ENCODE measurements at regions not wholly inside any gene's neighbourhood (a gene's known extent, or its start where the extent isn't known, plus 50 kb on each side); places are given as distances from the start of the nearest gene placed in this dataset.

- H3K4ac ChIP-seq (replicated peaks; ENCODE audit: insufficient read length, low read depth, low read length): no peak overlapping the region
- TF ChIP-seq BACH1 (IDR thresholded peaks at IDR 0.05; ENCODE audit: low read length): no peak
- POLR2A ChIA-PET (ENCODE audit: partially characterized antibody): no interaction called here
- DNase-seq (ENCODE audit: low read depth in 1 of 2, low spot score in 2 of 2) (no peak), FAIRE-seq (no peak)
- H3K27me3 ChIP-seq (replicated peaks in 1 of 4; ENCODE audit: control insufficient read depth in 3 of 4, extremely low read depth in 1 of 4, insufficient read depth in 3 of 4, low read length in 3 of 4): no peaks in the 10 kb centered on the region
- no peaks in the 10 kb centered on the region for H3K79me2 ChIP-seq (ENCODE audit: control insufficient read depth in 1 of 2, insufficient read depth in 2 of 2, low read length in 2 of 2)
- no peaks in the 10 kb centered on the region for H3K36me3 ChIP-seq (ENCODE audit: control insufficient read depth in 2 of 4, insufficient read depth in 4 of 4, low read length in 3 of 4)
- H3K79me1 ChIP-seq (ENCODE audit: low read depth, low read length): no peaks in the 10 kb centered on the region
- no peak overlapping the region for H3K18ac ChIP-seq (ENCODE audit: extremely low read depth, low read length)
- H2BK20ac ChIP-seq (ENCODE audit: low read length): no peak overlapping the region
- no peak overlapping the region for H2AFZ ChIP-seq (ENCODE audit: low read length)
- no peak overlapping the region for H4K8ac ChIP-seq (ENCODE audit: extremely low read depth, insufficient read depth, low read length)
- H2BK5ac ChIP-seq (ENCODE audit: low read depth, low read length): no peak overlapping the region
- H3K4me2 ChIP-seq (ENCODE audit: insufficient read depth in 1 of 2, low read depth in 2 of 2, low read length in 2 of 2): no peak overlapping the region
- no peak overlapping the region for H2AK5ac ChIP-seq (ENCODE audit: low read depth, low read length)
- no peaks in the 10 kb centered on the region for H4K20me1 ChIP-seq (replicated peaks in 1 of 2; ENCODE audit: control insufficient read depth in 1 of 2, insufficient read depth in 2 of 2, low read length in 2 of 2)
- no peak overlapping the region for H2BK12ac ChIP-seq (ENCODE audit: low read depth, low read length)
- H3K27ac ChIP-seq (ENCODE audit: low read depth, low read length): no peak overlapping the region
- H2BK15ac ChIP-seq (ENCODE audit: low read length): no peak overlapping the region
- no peak overlapping the region for H2BK120ac ChIP-seq (replicated peaks; ENCODE audit: low read depth, low read length)
- no peak overlapping the region for H4K91ac ChIP-seq (replicated peaks; ENCODE audit: insufficient read length, low read length)
- no peaks in the 10 kb centered on the region for H3K4me1 ChIP-seq (replicated peaks in 1 of 4; ENCODE audit: control insufficient read depth in 3 of 4, insufficient read depth in 4 of 4, low read length in 3 of 4)
- H4K5ac ChIP-seq (ENCODE audit: insufficient read length, low read depth, low read length): no peak overlapping the region
- no peaks in the 10 kb centered on the region for H3K23me2 ChIP-seq (ENCODE audit: low read depth, low read length)
- no peak overlapping the region for H3K56ac ChIP-seq (replicated peaks; ENCODE audit: insufficient read length, low read depth, low read length)
- no peak overlapping the region for H3K9ac ChIP-seq (replicated peaks in 1 of 4; ENCODE audit: extremely low read depth in 1 of 4, low read depth in 3 of 4, low read length in 3 of 4)
- 96% methylated on average over 2 of the region's 2 CpGs; no CpG with 5 or more reads in 1 of the 2 experiments for WGBS, 2 experiments (ENCODE audit: extremely low coverage in 1 of 2, insufficient coverage in 1 of 2, insufficient read length in 1 of 2, insufficient replicate concordance in 2 of 2, low coverage in 1 of 2, low lambda C conversion rate in 2 of 2, missing lambda C conversion rate in 1 of 2)
- H3K4me3 ChIP-seq (ENCODE audit: extremely low read depth in 1 of 4, insufficient read depth in 2 of 4, low read depth in 3 of 4, low read length in 4 of 4): no peak overlapping the region
- H3K9me3 ChIP-seq (ENCODE audit: insufficient read depth in 2 of 2, low read depth in 1 of 2, low read length in 1 of 2): no peaks in the 10 kb centered on the region
- CTCF ChIA-PET (ENCODE audit: partially characterized antibody): interaction anchor here (1.6 kb wide), 1 partner anchor 11 kb away, joined by 4 read pairs; no protein-coding TSS in a partner anchor
- H3K23ac ChIP-seq (ENCODE audit: insufficient read length): no peak overlapping the region
- H3K14ac ChIP-seq (ENCODE audit: insufficient read length): no peak overlapping the region
These were observed 238.1 kb upstream of the SGO1 start for GRCh38 chr3:20424086-20424485.
